Dendritic cell treated with granulocyte-macrophage colony-stimulating factor and Interleukin-4, amounts not matched to agents 40 ng/mL and 50 ng/mL, for 4 days (primary cell): ENCODE measurements at regions not wholly inside any gene's neighbourhood (a gene's known extent, or its start where the extent isn't known, plus 50 kb on each side); places are given as distances from the start of the nearest gene placed in this dataset.

Experiments used
- H3K27ac Mint-ChIP-seq: one replicate; pipeline ENCODE4 v1.8.0; 2022; ENCODE audit warnings: mild to moderate bottlenecking, mixed read lengths
- H3K27me3 Mint-ChIP-seq: one replicate; pipeline ENCODE4 v1.8.0; 2022; ENCODE audit warnings: mild to moderate bottlenecking, mixed read lengths
- H3K36me3 Mint-ChIP-seq: one replicate; pipeline ENCODE4 v1.8.0; 2022; ENCODE audit warnings: low read depth, mixed read lengths
- H3K4me1 Mint-ChIP-seq: one replicate; pipeline ENCODE4 v1.8.0; 2022; ENCODE audit warnings: low read depth, mixed read lengths
- H3K4me3 Mint-ChIP-seq: one replicate; pipeline ENCODE4 v1.8.0; 2022; ENCODE audit warnings: mild to moderate bottlenecking, moderate library complexity, mixed read lengths
- H3K9me3 Mint-ChIP-seq: one replicate; pipeline ENCODE4 v1.8.0; 2022; ENCODE audit warnings: mixed read lengths
- intact Hi-C: fragments of 100-400 bp; cut with micrococcal nuclease; formaldehyde crosslinking; loops from one replicate; pipeline ENCODE4 v1.15.0; 2022

DNA sequence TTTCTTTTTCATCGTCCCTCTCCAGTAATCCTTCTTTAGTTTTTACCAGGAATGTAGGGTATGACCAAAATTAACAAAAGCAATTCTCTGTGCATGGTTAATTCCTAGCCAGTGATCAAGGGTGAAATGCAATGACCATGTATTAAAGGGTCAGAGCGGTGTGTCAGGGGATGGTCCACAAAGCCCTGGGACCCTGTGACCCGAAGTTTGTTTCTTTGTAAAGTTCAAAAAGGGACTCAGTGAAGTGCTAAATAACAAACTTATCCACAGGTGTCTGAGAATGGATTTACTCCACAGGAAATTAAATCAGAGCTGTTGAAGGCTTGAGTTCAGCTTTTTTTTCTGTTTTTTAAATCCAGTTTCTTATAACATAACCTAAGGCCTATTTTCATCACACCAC lies 375.7 kb downstream of the GJA1 start:
- H3K27me3 Mint-ChIP-seq = no peaks in the 10 kb centered on the region
- H3K9me3 Mint-ChIP-seq = no peaks in the 10 kb centered on the region
- H3K4me3 Mint-ChIP-seq = no peak overlapping the region
- intact Hi-C loops = no loop called here
- H3K4me1 Mint-ChIP-seq = no peaks in the 10 kb centered on the region
- H3K27ac Mint-ChIP-seq = no peak overlapping the region
- no peaks in the 10 kb centered on the region for H3K36me3 Mint-ChIP-seq

DNA sequence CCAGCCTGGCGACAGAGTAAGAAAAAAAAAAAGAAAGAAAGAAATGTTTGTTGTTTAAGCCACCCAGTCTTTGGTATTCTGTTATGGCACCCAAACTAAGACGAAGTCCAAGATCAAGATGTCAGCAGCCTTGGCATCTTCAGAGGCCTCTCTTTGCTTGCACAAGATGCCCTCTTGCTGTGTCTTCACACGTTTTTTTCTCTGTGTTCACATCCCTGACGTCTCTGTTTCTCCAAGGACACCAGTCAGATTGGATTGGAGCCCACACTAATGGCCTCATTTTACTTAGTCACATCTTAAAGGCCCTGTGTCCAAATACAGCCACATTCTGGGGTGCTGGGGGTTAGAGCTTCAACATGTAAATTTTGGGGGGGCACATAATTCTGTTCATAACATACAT lies 380.9 kb downstream of the GJA1 start:
- H3K9me3 Mint-ChIP-seq = peaks cover 29% of the 10 kb centered on the region
- H3K27ac Mint-ChIP-seq = no peak overlapping the region
- no peaks in the 10 kb centered on the region for H3K27me3 Mint-ChIP-seq
- no peaks in the 10 kb centered on the region for H3K36me3 Mint-ChIP-seq
- no peaks in the 10 kb centered on the region for H3K4me1 Mint-ChIP-seq
- no peak overlapping the region for H3K4me3 Mint-ChIP-seq
- intact Hi-C loops = no loop called here

DNA sequence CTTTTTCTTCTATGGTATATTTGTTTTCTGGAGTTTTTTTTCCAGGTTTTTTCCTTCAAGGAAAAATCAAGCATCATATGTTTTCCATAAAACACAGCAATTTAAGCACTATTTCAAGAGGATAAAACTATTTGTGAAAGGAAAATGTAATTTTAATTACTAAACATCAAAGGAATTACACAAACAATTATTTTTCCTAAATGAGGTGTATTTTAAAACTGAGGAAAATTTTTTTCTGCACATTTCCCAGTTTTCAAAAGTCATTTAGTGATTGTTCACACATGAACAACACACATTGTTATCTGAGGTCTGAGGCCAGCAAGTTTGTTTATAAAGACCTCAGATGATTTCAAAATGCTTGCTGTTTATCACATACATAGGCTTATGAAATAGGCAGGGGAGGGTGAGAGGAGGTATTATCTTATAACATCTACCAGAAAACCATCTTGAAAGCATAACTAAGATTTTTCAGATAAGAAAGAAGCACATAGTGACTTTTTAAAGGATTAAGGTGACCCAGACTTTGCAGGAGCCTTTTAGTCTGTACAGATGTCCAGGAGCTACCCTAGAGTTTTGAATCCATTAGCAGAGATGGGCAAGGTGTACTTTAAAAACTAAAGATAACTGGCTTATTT lies 381.6 kb downstream of the GJA1 start:
- intact Hi-C loops = no loop called here
- H3K27me3 Mint-ChIP-seq = no peaks in the 10 kb centered on the region
- no peaks in the 10 kb centered on the region for H3K36me3 Mint-ChIP-seq
- H3K9me3 Mint-ChIP-seq = peaks cover 35% of the 10 kb centered on the region
- H3K4me3 Mint-ChIP-seq = no peak overlapping the region
- H3K4me1 Mint-ChIP-seq = no peaks in the 10 kb centered on the region
- H3K27ac Mint-ChIP-seq = no peak overlapping the region

DNA sequence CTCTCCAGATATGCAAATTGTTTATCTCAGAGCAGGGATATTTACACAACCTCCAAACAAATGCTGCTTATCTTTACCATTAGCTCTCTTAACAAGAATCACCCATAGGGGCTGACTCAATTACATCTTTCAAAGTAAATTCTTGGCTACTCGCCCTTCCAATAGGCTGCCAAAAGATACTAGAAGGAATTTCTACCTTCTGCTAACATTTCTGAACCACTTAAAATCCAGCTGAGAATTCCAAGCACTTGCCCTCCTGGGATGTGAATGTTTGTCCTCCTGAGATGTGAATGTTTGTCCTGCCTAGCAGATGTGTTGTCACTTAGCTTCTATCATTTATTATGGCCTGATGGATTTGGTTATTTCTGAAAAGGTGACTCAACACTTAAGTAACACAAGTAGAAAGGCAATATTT lies 388.0 kb downstream of the GJA1 start:
- Mint-ChIP-seq H3K27me3 (no peaks in the 10 kb centered on the region), H3K4me3 (no peak overlapping the region), H3K27ac (no peak overlapping the region), H3K36me3 (no peaks in the 10 kb centered on the region), H3K4me1 (no peaks in the 10 kb centered on the region), H3K9me3 (peaks cover 39% of the 10 kb centered on the region)
- intact Hi-C loops = no loop called here

DNA sequence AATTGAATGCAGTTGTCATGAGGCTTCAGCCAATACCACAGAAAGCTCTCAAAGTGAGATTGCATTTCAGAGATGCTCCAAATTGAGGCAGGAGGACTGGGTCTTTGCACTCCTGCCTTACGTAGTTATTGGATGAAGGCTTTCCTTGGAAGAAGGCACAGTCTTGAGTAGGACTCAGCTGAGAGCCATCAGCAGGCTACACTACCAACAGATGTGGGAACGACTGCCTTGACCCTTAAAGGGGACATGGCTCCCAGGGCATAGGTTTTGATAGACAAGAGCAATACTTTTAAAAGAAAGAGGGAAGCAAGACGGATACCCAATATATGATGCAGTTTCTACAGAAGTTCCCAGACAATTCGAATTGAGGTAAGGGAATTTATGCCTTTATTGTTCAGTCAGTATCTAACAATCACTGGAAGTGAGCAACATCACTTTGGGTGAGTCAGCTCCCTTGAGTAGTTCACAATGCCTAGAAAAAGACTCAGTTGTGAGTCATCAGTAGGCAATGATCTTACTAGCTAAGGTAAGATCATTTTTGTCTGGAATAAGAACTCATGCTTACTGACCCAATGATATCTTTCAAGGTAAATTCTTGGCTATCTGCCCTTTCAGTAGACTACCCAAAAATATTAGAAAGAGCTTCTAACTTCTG lies 390.8 kb downstream of the GJA1 start:
- H3K9me3 Mint-ChIP-seq = peaks cover 11% of the 10 kb centered on the region
- intact Hi-C loops = no loop called here
- H3K4me1 Mint-ChIP-seq = no peaks in the 10 kb centered on the region
- no peak overlapping the region for H3K27ac Mint-ChIP-seq
- no peaks in the 10 kb centered on the region for H3K27me3 Mint-ChIP-seq
- no peak overlapping the region for H3K4me3 Mint-ChIP-seq
- H3K36me3 Mint-ChIP-seq = no peaks in the 10 kb centered on the region

DNA sequence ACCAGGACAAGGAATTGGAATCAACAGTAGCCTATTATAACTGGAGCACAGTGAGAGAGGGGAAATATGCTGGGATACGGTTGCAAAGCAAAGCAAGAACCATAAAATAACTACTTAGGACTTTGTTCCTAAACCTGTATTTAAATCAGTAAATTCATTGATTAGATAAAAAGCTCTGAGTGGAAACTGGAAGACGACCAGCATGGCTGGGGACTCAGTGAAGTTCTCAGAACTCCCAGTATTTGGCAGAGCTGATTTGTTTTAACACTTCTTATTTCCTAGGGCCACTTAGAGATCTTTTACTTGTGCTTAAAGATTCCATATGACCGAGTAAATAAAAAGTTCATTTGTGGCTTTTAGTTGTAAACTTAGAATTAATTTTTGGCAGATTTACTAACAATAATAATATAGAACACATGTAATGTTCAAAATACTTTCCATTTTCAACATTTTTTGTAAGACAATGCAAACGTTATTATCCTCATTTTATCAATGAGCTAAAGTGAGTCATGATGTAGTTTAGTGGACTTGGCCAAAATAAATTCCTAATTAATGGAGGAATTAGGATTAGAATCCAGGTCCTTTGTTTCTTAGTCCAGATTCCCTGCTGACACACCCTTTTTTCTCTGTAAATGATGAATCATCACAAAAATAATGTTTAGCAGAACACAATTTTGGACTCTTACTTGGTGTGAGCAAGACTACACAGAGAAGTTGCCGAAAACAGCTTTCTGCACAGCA lies 392.9 kb downstream of the GJA1 start:
- no peaks in the 10 kb centered on the region for H3K9me3 Mint-ChIP-seq
- intact Hi-C loops = no loop called here
- no peaks in the 10 kb centered on the region for H3K27me3 Mint-ChIP-seq
- H3K36me3 Mint-ChIP-seq = no peaks in the 10 kb centered on the region
- H3K4me1 Mint-ChIP-seq = no peaks in the 10 kb centered on the region
- no peak overlapping the region for H3K4me3 Mint-ChIP-seq
- H3K27ac Mint-ChIP-seq = no peak overlapping the region

DNA sequence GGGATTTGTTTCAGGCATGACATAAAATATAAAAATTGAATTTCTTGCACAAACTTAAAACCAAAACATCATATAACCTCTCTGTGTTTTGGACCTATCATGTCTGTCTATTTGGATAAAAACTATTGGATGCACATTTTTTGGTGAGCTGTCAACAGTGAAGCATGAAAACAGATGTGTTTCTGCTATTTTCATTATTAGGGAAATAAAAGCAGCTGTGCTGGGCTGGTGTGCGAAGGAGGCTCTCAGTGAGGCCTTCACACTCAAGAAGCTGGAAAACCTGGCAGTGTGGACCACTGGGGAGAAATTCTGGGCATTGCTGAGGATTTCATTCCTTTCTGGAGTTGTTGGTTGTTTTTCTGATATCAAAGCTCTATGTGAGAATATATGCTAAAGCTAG lies 395.3 kb downstream of the GJA1 start:
- peaks cover 11% of the 10 kb centered on the region for H3K9me3 Mint-ChIP-seq
- H3K4me1 Mint-ChIP-seq = no peaks in the 10 kb centered on the region
- H3K27me3 Mint-ChIP-seq = no peaks in the 10 kb centered on the region
- no peak overlapping the region for H3K4me3 Mint-ChIP-seq
- intact Hi-C loops = no loop called here
- no peaks in the 10 kb centered on the region for H3K36me3 Mint-ChIP-seq
- H3K27ac Mint-ChIP-seq = no peak overlapping the region

DNA sequence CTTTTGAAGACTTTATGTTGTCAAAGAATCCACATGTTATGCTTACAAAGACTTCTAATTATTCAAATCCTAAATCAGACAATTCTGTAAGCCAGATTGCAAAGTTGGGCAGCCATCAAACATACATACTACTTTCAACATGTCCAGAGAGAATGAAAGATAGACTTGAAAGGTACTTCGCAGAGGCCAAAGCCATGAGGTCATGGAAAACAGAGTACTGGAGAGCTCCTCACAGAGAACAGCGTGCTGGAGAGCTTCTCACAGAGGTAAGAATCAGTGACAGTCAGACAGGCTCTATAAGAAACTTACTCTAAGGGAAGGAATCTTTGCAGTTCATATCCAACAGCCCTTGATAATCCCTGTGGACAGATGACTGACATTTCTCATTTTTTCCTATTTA lies 400.2 kb downstream of the GJA1 start:
- peaks cover 11% of the 10 kb centered on the region for H3K9me3 Mint-ChIP-seq
- no peak overlapping the region for H3K4me3 Mint-ChIP-seq
- no peak overlapping the region for H3K27ac Mint-ChIP-seq
- no peaks in the 10 kb centered on the region for H3K27me3 Mint-ChIP-seq
- H3K36me3 Mint-ChIP-seq = no peaks in the 10 kb centered on the region
- H3K4me1 Mint-ChIP-seq = no peaks in the 10 kb centered on the region
- intact Hi-C loops = no loop called here

DNA sequence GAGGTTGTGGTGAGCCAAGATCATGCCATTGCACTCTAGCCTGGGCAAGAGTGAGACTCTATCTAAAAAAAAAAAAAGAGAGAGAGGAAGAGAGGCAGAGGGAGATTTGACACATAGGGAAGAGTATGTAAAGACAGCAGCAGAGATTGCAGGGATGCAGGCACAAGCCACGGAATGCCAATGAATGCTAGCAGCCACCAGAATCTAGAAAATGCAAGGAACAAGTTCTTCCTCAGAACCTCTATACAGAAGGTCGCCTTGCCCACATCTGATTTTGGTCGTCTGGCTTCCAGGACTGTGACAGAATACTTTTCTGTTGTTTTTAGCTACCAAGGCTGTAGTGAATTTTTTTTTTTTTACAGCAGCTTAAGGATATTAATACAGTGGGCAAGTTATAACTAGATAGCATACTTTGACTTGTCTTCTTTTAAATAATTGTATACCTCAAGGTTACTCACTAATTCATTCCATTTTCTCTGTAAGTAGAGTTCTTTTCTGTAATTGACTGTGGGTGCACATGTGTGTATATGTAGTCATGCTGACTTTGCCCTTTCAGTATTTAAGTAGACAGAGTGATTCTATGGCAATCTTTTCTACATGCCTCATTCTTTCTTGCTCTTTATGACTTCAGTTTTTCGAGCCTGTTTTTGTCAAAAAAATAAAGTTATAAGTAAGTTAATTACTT lies 402.2 kb downstream of the GJA1 start:
- intact Hi-C loops = no loop called here
- no peak overlapping the region for H3K27ac Mint-ChIP-seq
- H3K9me3 Mint-ChIP-seq = peaks cover 11% of the 10 kb centered on the region
- H3K36me3 Mint-ChIP-seq = no peaks in the 10 kb centered on the region
- no peaks in the 10 kb centered on the region for H3K27me3 Mint-ChIP-seq
- no peaks in the 10 kb centered on the region for H3K4me1 Mint-ChIP-seq
- no peak overlapping the region for H3K4me3 Mint-ChIP-seq

DNA sequence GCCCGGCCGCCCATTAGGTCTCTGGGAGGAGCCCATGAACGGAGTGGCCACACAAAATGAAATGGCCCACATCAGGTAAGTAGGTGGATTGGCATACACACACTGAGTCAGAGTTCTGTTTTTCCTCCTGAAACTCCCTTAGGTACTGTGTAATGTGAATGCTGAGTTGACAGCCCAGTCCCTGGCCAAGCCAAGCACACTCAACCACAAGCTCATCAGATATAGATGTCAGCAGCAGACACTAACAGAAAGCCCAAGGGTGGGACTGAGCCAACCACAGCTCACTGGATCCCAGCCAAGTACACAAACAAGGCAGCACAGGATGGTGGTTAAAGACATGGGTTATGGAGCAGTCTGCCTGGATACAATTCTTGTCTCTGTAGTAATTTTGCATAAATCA lies 403.4 kb downstream of the GJA1 start:
- Mint-ChIP-seq H3K27me3 (no peaks in the 10 kb centered on the region), H3K27ac (no peak overlapping the region), H3K36me3 (no peaks in the 10 kb centered on the region), H3K9me3 (peaks cover 11% of the 10 kb centered on the region), H3K4me3 (no peak overlapping the region), H3K4me1 (no peaks in the 10 kb centered on the region)
- intact Hi-C loops = no loop called here

DNA sequence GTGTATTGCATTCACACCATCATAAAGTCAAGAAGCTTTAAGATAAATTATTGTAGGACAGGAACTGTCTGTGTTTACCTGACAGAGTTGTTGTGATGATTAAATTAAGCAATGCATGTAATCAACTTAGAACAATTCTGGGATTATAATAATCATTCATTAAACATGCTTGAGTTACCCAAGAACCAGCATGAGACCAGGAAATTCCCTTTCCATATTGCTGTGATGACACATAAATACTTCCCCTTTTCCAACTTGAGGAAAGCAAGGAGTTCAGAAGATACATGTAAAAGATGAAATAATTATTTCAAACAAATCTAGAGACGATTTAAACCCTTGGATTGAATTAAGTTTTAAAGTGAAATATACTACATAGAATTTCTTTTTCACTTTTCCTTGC lies 404.4 kb downstream of the GJA1 start:
- no peaks in the 10 kb centered on the region for H3K27me3 Mint-ChIP-seq
- H3K27ac Mint-ChIP-seq = no peak overlapping the region
- H3K4me1 Mint-ChIP-seq = no peaks in the 10 kb centered on the region
- peaks cover 4% of the 10 kb centered on the region for H3K9me3 Mint-ChIP-seq
- intact Hi-C loops = loop anchor here (10.0 kb wide), 1 partner anchor 785 kb away; no protein-coding TSS in a partner anchor
- no peaks in the 10 kb centered on the region for H3K36me3 Mint-ChIP-seq
- H3K4me3 Mint-ChIP-seq = no peak overlapping the region

DNA sequence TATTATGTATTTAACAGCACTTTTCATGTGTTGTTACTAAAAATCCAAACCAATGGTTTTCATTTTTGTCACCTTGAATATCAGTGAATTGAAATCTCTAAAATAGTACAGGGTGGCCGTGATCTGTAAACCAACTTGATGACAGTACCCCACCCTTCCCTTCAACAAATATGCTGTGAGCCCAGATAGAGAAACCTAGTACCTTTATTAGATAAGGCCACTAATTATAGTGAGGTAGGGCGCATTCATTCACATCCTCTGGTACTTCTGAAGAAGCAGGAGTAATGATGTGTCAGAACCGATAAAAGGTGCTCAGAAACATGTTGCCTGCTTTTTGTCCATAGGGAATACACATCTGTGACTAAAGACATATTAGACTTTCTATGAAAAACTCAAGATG lies 409.5 kb downstream of the GJA1 start:
- intact Hi-C loops = loop anchor here (5.0 to 10.0 kb wide), 2 partner anchors 413 to 790 kb away; no protein-coding TSS in a partner anchor

DNA sequence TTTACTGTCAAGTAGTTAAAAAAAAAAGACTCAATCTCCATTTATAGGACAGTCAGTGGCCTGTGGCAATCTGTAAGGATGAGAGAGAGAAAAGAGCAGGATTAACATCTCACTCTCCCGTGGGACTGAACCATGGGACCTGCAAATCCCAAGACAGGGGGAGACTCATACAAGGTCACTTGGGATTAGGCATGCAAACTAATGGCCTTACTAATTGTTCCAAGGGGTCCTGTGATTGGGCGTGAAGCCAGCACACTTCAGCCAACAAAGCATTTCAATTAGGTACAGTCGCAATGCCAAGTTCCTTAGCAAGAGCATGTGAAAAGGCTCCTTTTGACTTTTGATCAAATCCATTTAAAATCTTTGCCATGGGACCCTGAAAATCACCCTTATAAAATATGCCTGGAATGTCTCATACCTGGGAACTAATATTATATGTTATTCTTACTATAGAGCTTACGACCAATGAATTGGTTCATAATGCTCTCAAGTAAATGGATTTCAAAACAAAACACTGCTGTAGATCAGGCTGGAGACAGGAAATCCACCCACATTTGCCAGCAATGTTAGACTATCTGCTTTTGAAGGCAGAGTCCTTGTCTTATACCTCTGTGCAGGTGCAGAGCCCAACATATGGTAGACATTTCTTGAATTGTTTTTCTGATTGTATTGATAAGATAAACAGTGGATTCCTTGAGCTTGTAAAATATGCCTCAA lies 412.5 kb downstream of the GJA1 start:
- Mint-ChIP-seq H3K27me3 (no peaks in the 10 kb centered on the region), H3K27ac (no peak overlapping the region), H3K4me1 (no peaks in the 10 kb centered on the region), H3K4me3 (no peak overlapping the region), H3K36me3 (no peaks in the 10 kb centered on the region), H3K9me3 (no peaks in the 10 kb centered on the region)
- intact Hi-C loops = loop anchor here (5.0 to 10.0 kb wide), 2 partner anchors 416 to 793 kb away; no protein-coding TSS in a partner anchor

More for the DNA sequence above, 409.5 kb downstream of the GJA1 start:
- Mint-ChIP-seq H3K27ac (no peak overlapping the region), H3K4me1 (no peaks in the 10 kb centered on the region), H3K9me3 (no peaks in the 10 kb centered on the region), H3K27me3 (no peaks in the 10 kb centered on the region), H3K36me3 (no peaks in the 10 kb centered on the region), H3K4me3 (no peak overlapping the region)
